ENCODE measurements at regions not wholly inside any gene's neighbourhood (a gene's known extent, or its start where the extent isn't known, plus 50 kb on each side); places are given as distances from the start of the nearest gene placed in this dataset.

DNA sequence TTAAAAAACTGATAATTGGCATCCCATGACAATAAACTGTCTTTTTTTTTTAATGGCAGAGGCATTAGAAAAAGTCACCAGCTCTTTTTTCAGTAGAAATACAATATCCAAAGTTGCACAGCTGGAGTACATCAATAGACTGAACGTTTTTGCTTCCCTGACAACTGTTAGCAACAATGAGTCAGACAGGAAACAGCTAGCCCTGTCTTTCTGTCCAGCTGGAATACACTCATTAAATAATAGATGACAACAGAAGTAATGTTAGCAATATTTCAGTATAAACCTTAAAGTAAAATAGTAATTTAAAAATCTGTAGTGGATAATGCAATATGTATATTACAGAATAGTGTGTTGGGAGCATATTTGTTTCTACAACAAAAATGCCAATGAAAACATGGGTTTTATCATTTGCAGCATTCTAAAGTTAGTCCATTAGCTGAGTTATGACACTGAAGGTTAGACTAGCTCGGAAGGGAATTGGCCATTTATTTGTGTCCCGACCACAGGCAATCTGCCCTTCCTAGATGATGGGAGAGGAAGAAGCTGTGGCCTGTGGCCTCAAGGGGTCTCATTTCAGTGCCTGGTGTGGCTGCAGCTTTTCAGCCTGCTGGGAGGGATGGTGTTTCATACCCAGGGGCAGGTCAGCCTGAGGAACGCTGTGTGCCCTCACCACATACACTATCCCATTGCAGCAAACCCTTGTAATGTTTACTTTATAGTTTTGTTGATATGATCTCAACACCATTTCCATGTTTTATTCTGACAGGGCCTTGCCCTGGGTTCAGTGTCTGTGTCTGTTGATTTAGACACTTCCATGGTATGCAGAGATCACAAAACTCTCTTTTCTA lies 173.3 kb downstream of the SLC16A9 start:
- H3K4me3 ChIP-seq (ENCODE audit: low read depth, low read length), result no peak overlapping the region
- H3K27me3 ChIP-seq (replicated peaks), result no peaks in the 10 kb centered on the region
- peak overlapping the region; percentile 80 for H3K27ac ChIP-seq
- H3K36me3 ChIP-seq (replicated peaks), result no peaks in the 10 kb centered on the region
- peak; percentile 83 for DNase-seq
- in situ Hi-C loops (cut with HindIII; ENCODE audit: low pct_ligation_motif_present, low sequenced_read_pairs), result no loop called here
- TF ChIP-seq, protein P1, sequence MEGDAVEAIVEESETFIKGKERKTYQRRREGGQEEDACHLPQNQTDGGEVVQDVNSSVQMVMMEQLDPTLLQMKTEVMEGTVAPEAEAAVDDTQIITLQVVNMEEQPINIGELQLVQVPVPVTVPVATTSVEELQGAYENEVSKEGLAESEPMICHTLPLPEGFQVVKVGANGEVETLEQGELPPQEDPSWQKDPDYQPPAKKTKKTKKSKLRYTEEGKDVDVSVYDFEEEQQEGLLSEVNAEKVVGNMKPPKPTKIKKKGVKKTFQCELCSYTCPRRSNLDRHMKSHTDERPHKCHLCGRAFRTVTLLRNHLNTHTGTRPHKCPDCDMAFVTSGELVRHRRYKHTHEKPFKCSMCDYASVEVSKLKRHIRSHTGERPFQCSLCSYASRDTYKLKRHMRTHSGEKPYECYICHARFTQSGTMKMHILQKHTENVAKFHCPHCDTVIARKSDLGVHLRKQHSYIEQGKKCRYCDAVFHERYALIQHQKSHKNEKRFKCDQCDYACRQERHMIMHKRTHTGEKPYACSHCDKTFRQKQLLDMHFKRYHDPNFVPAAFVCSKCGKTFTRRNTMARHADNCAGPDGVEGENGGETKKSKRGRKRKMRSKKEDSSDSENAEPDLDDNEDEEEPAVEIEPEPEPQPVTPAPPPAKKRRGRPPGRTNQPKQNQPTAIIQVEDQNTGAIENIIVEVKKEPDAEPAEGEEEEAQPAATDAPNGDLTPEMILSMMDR (IDR thresholded peaks at IDR 0.05; ENCODE audit: low read depth, low read length, missing control alignments), result no peak

DNA sequence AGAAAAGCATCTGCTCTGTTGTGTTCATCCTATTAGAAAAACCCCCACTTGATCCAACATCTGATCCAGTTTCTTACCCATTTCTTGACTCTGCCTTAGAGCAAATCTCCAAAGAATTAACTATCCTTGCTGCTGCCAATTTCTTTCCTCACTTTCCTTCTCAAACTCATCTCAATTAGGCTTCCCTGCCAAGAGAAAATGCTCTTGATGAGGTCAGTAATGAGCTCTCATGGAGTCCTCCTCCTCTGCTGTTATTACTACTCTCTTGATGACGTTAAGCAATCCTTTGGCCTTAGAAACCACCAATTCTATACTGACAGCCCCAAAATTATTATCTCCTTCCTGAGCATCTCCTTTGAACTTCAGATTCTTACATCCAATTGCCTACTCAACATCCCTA lies 162.0 kb upstream of the FAM13C start:
- H3K27me3 ChIP-seq (replicated peaks), result no peaks in the 10 kb centered on the region
- no peak overlapping the region for H3K27ac ChIP-seq
- no peak overlapping the region for H3K4me3 ChIP-seq (ENCODE audit: low read depth, low read length)
- in situ Hi-C loops (cut with HindIII; ENCODE audit: low pct_ligation_motif_present, low sequenced_read_pairs), result no loop called here
- H3K36me3 ChIP-seq (replicated peaks), result no peaks in the 10 kb centered on the region
- no peak for DNase-seq
- TF ChIP-seq, protein P1 (IDR thresholded peaks at IDR 0.05; ENCODE audit: low read depth, low read length, missing control alignments), result no peak

DNA sequence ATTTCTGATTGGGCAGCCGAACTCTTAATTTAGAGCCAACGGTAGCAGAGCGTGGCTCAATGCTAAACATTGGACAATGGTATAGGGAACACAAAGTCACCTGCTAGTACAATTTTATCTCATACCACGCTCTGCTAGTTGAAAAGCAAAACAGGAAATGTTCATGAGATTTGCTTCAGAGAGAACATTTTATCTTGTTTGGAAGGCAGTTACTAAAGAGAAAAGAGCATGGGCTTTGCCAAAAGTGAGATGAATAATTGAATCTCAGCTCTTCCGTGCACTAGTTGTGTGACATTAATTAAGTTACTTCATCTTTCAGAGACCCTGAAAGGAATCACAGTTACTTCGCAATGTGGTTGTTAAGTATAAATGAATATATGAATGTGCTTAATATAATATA lies 161.5 kb upstream of the FAM13C start:
- no peaks in the 10 kb centered on the region for H3K27me3 ChIP-seq (replicated peaks)
- TF ChIP-seq, protein P1 (IDR thresholded peaks at IDR 0.05; ENCODE audit: low read depth, low read length, missing control alignments), result no peak
- H3K4me3 ChIP-seq (ENCODE audit: low read depth, low read length), result no peak overlapping the region
- H3K27ac ChIP-seq, result no peak overlapping the region
- H3K36me3 ChIP-seq (replicated peaks), result no peaks in the 10 kb centered on the region
- in situ Hi-C loops (cut with HindIII; ENCODE audit: low pct_ligation_motif_present, low sequenced_read_pairs), result no loop called here
- DNase-seq, result no peak

DNA sequence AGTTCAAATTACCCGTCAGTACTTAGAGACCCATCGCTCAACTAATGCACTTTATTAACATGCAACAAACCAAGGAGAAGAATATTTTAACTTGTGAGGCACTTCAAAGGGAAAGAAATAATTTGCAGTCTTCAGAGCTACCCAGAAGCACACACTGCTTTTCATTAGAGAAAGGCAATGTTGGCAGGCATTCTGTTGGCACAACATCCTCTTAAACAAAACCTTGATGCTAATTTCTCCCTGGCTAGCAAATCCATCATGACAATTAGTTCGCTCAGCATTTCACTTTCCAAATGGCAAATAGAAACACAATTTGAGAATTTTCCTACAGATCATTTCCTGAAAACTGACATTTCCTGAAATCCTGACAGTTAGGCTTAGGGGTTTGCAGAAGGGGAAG lies 155.6 kb upstream of the FAM13C start:
- Histone ChIP-seq H3K36me3 (replicated peaks) (no peaks in the 10 kb centered on the region), H3K4me3 (ENCODE audit: low read depth, low read length) (no peak overlapping the region), H3K27me3 (replicated peaks) (no peaks in the 10 kb centered on the region), H3K27ac (no peak overlapping the region)
- DNase-seq, result no peak
- TF ChIP-seq, protein P1 (IDR thresholded peaks at IDR 0.05; ENCODE audit: low read depth, low read length, missing control alignments), result no peak
- in situ Hi-C loops (cut with HindIII; ENCODE audit: low pct_ligation_motif_present, low sequenced_read_pairs), result no loop called here

DNA sequence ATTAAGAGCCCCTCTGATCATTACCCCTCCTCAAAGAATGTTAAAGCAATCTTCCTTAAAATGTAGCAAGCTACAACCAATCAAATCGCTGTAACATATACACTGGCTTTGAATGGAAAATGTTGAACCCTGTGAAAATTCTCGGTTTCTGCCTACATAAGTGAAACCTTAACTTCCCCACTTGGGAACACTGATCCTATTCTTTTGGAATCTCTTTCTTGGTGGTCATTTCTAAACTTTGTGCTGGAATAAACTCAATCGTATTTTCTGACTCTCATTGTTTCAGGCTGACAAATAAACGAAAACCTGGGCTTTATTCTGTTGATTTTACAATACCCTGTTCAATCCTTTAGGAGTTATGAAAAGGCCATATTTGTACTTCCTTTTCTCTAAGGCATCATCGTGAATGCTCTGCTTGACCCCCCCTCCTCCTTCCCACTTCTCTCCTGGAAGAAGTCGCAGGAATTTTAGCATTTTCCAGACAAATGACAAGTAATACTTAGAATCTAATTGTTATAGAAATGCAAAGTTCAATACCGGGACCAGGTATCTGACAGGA lies 155.1 kb upstream of the FAM13C start:
- H3K4me3 ChIP-seq (ENCODE audit: low read depth, low read length), result no peak overlapping the region
- no peak overlapping the region for H3K27ac ChIP-seq
- TF ChIP-seq, protein P1 (IDR thresholded peaks at IDR 0.05; ENCODE audit: low read depth, low read length, missing control alignments), result no peak
- H3K27me3 ChIP-seq (replicated peaks), result no peaks in the 10 kb centered on the region
- in situ Hi-C loops (cut with HindIII; ENCODE audit: low pct_ligation_motif_present, low sequenced_read_pairs), result no loop called here
- DNase-seq, result no peak
- H3K36me3 ChIP-seq (replicated peaks), result no peaks in the 10 kb centered on the region
